ENCODE measurements at regions not wholly inside any gene's neighbourhood (a gene's known extent, or its start where the extent isn't known, plus 50 kb on each side); places are given as distances from the start of the nearest gene placed in this dataset.

- H3K9me3 ChIP-seq = no peaks in the 10 kb centered on the region
- H3K4me3 ChIP-seq = no peak overlapping the region
- no peak overlapping the region for H3K27ac ChIP-seq
- no peaks in the 10 kb centered on the region for H3K36me3 ChIP-seq
- no peaks in the 10 kb centered on the region for H3K4me1 ChIP-seq
- no peak for DNase-seq
- intact Hi-C loops (cut with DNase I; ENCODE audit: low total_unique reads) = no loop called here
- no peaks in the 10 kb centered on the region for H3K27me3 ChIP-seq
- no peak for TF ChIP-seq CTCF (IDR thresholded peaks at IDR 0.05)
- no peak for TF ChIP-seq POLR2A (IDR thresholded peaks at IDR 0.05)
Observed at GRCh38 chr9:118896324-118897000, 472.8 kb downstream of the BRINP1 start.

GRCh38 chr9:118918180-118918579 is 451.1 kb downstream of the BRINP1 start:
- Histone ChIP-seq H3K27ac (no peak overlapping the region), H3K27me3 (no peaks in the 10 kb centered on the region), H3K4me1 (no peaks in the 10 kb centered on the region), H3K4me3 (no peak overlapping the region), H3K9me3 (no peaks in the 10 kb centered on the region), H3K36me3 (no peaks in the 10 kb centered on the region)
- DNase-seq = no peak
- TF ChIP-seq POLR2A (IDR thresholded peaks at IDR 0.05) (no peak), CTCF (IDR thresholded peaks at IDR 0.05) (no peak)
- intact Hi-C loops (cut with DNase I; ENCODE audit: low total_unique reads) = no loop called here

- H3K27ac ChIP-seq = no peak overlapping the region
- no peaks in the 10 kb centered on the region for H3K27me3 ChIP-seq
- intact Hi-C loops (cut with DNase I; ENCODE audit: low total_unique reads) = no loop called here
- TF ChIP-seq CTCF (IDR thresholded peaks at IDR 0.05) (no peak), POLR2A (IDR thresholded peaks at IDR 0.05) (no peak)
- no peak for DNase-seq
- H3K4me3 ChIP-seq = no peak overlapping the region
- no peaks in the 10 kb centered on the region for H3K4me1 ChIP-seq
- H3K36me3 ChIP-seq = no peaks in the 10 kb centered on the region
- H3K9me3 ChIP-seq = no peaks in the 10 kb centered on the region
Observed at GRCh38 chr9:118928722-118929121, 440.5 kb downstream of the BRINP1 start.

- Histone ChIP-seq H3K27me3 (no peaks in the 10 kb centered on the region), H3K4me1 (no peaks in the 10 kb centered on the region), H3K36me3 (no peaks in the 10 kb centered on the region), H3K4me3 (no peak overlapping the region), H3K27ac (no peak overlapping the region), H3K9me3 (no peaks in the 10 kb centered on the region)
- TF ChIP-seq POLR2A (IDR thresholded peaks at IDR 0.05) (no peak), CTCF (IDR thresholded peaks at IDR 0.05) (no peak)
- intact Hi-C loops (cut with DNase I; ENCODE audit: low total_unique reads) = no loop called here
- DNase-seq = no peak
Observed at GRCh38 chr9:118929287-118929686, 439.9 kb downstream of the BRINP1 start.

- H3K27me3 ChIP-seq = no peaks in the 10 kb centered on the region
- intact Hi-C loops (cut with DNase I; ENCODE audit: low total_unique reads) = no loop called here
- no peaks in the 10 kb centered on the region for H3K4me1 ChIP-seq
- H3K36me3 ChIP-seq = no peaks in the 10 kb centered on the region
- no peak for DNase-seq
- H3K4me3 ChIP-seq = no peak overlapping the region
- H3K9me3 ChIP-seq = no peaks in the 10 kb centered on the region
- no peak overlapping the region for H3K27ac ChIP-seq
- TF ChIP-seq CTCF (IDR thresholded peaks at IDR 0.05) (no peak), POLR2A (IDR thresholded peaks at IDR 0.05) (no peak)
Observed at GRCh38 chr9:118931941-118932340, 437.3 kb downstream of the BRINP1 start.
